Right lobe of liver (tissue), 4 donors: ENCODE measurements at regions not wholly inside any gene's neighbourhood (a gene's known extent, or its start where the extent isn't known, plus 50 kb on each side); places are given as distances from the start of the nearest gene placed in this dataset.

ENCODE experiments used
- POLR2A ChIP-seq: fragments of 450-650 bp; IDR thresholded peaks from one replicate; pipeline ENCODE4 v1.6.1; 2017; ENCODE audit warnings: antibody characterized with exemption, mild to moderate bottlenecking
- TF ChIP-seq, protein P1 (sequence below), 4 donors: fragments of 200-600 bp in 3 of 4; fragments of 450-650 bp in 1 of 4; IDR thresholded peaks; one replicate each; pipeline versions ENCODE4 v1.5.1 to v1.8.0; 2016 to 2022; ENCODE audit warnings: antibody characterized with exemption in 4 of 4, mild to moderate bottlenecking in 2 of 4
- donor health status: DM: no; HTN: no; CAD: no.
- donor health status: DM: no; HTN: no; CAD: no.
- donor health status: DM: no; HTN: yes; CAD: no.

DNA sequence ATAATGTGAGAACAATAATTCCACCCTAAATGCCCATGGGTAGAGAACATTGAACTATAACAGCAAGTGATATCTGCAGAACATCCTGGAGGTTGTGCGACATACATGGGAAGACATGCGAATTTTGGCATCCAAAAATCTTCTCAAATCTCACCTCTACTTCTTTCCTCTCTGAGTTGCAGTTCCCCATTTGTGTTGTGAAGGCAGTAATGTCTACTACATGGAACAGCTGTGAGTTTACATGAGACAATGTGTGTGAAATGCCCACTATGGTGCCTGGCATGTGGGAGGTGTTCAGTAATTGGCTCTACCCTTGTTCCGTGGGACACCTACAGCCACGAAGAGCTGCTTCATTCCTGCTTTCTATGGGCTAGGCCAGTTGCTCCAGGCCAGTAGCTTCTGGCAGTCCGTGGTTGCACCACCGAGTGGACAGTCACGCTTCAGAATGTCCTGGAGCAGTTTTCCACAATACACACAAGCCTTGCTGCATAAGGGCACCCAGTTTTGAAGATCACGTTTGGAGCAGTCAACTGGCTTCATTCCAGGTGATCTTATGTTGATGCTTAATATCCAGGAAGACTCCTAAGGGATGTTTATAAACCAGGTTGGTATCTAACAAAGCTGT is 297.7 kb downstream of the DEPDC1B start:
- TF ChIP-seq, protein P1, sequence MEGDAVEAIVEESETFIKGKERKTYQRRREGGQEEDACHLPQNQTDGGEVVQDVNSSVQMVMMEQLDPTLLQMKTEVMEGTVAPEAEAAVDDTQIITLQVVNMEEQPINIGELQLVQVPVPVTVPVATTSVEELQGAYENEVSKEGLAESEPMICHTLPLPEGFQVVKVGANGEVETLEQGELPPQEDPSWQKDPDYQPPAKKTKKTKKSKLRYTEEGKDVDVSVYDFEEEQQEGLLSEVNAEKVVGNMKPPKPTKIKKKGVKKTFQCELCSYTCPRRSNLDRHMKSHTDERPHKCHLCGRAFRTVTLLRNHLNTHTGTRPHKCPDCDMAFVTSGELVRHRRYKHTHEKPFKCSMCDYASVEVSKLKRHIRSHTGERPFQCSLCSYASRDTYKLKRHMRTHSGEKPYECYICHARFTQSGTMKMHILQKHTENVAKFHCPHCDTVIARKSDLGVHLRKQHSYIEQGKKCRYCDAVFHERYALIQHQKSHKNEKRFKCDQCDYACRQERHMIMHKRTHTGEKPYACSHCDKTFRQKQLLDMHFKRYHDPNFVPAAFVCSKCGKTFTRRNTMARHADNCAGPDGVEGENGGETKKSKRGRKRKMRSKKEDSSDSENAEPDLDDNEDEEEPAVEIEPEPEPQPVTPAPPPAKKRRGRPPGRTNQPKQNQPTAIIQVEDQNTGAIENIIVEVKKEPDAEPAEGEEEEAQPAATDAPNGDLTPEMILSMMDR (IDR thresholded peaks at IDR 0.05), result no peak
- TF ChIP-seq POLR2A, result no peak
